GM12865 (cell line): ENCODE measurements at regions not wholly inside any gene's neighbourhood (a gene's known extent, or its start where the extent isn't known, plus 50 kb on each side); places are given as distances from the start of the nearest gene placed in this dataset.
"Not testable (repeated sequence)": the region's sequence is repeated elsewhere in the genome, so short reads cannot be mapped to it uniquely, and the experiment has no call there.

ENCODE experiments used
- DNase-seq: peaks from one replicate; pipeline ENCODE4 v3.0.0; 2010; ENCODE audit warnings: low read depth
- H3K4me3 ChIP-seq: 2 replicates; pipeline ENCODE4 v1.5.1; 2011; ENCODE audit warnings: mild to moderate bottlenecking, low read depth, low read length, control low read depth
- CTCF ChIP-seq: IDR thresholded peaks from 2 replicates; pipeline ENCODE4 v1.5.1; 2011; ENCODE audit warnings: low read length, control low read depth, low read depth, inconsistent platforms; ENCODE audit not compliant: insufficient read depth; ENCODE audit errors: missing control alignments

DNA sequence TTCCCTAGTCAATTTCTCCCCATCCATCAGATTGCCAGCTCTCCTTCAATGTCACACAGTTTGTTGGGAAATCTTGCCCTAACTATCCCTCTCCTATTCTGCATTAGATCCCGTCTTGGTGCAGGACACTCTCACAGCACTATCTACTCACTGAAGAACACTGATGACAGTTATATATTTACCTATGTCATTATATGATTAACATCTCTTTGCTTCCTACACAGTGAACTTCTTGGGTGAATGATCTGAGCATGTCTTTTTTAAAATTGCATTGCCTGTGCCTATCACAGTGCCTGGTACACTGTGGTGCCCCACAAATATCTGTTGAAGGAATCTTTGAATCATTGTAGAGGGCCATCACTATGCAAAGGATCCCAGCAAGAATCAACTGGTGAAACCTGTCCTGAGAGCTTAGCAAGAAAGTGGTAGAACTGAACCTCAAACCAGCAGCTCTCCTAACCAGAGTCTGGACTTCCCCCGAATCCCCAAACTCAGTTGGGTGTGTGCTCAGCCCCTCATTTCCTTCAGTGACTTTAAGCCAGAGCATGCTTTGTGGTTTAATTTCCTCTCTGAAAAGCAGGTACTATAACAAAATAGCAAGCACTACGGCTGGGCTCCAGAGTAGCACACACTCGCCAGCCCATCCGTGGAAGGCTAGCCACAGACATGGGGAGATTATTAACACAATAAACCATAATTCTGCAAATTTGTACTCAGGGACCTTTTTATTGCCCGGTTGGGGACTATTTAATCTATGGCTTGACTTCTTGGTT, 680.7 kb upstream of the SALL1 start:
- DNase-seq = no peak
- TF ChIP-seq CTCF = no peak
- H3K4me3 ChIP-seq = no peak overlapping the region

DNA sequence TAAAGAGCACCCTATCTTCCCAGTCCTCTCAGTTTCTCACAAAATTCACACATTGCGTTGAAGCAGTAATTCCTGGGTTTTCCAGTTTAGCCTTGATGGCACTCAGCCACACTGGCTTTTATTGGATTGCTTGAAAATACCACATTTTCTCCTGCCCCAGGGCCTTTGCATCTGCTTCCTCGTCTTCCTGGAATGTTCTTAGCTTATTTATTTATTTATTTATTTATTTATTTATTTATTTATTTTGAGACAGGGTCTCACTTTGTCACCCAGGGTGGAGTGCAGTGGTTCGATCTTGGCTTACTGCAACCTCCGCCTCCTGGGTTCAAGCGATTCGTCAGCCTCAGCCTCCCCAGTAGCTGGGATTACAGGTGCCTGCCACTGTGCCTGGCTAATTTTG, 680.0 kb upstream of the SALL1 start:
- DNase-seq, H3K4me3 ChIP-seq: not testable (repeated sequence)

GRCh38 chr16:51825779-51826178, 674.7 kb upstream of the SALL1 start:
- no peak for DNase-seq
- TF ChIP-seq CTCF = no peak
- H3K4me3 ChIP-seq = no peak overlapping the region

- H3K4me3 ChIP-seq = no peak overlapping the region
- DNase-seq = no peak
- no peak for TF ChIP-seq CTCF
Measured at GRCh38 chr16:51822471-51822870, 671.4 kb upstream of the SALL1 start.

DNA sequence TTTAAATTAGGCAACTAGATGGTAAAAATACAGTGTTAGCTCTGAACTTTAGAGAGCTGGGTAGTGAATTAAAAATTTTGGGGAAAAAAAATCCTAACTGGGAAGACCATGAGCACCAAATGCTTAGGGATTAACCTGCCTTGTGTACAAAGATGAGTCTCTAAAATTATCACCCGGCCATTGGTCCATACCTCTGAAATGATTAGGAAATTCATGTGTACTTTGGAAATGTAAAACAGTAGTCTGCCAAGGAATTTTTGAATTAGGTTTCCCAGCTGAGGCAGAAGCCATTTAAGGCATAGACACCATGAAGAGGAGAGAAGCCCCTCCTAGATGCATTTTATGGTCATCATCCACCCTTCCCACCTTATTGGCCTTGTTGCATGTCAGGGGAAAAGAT, 670.5 kb upstream of the SALL1 start:
- TF ChIP-seq CTCF = no peak
- H3K4me3 ChIP-seq = no peak overlapping the region
- DNase-seq = no peak

DNA sequence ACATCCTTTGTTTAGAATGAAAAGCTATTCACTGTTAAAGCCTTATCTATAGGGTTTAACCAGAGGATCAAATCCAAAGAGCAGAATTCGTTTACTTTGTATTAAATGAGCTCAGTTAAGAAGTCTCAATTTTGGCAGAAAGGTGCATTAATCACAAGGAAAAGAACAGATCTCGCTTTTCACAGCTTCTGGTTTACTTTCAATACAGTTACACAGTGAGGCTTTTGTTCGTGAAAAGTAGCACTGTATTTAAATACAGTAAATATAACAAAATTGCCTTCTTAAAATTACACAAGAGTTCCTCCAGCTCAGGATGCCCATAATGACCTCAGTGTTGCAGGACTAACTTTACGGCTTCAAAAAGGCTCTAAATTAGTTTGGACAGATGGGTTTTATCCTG, 669.1 kb upstream of the SALL1 start:
- no peak for TF ChIP-seq CTCF
- H3K4me3 ChIP-seq = no peak overlapping the region
- DNase-seq = no peak

- DNase-seq = peak; percentile 62
- H3K4me3 ChIP-seq = no peak overlapping the region
- TF ChIP-seq CTCF = peak; percentile 73
Measured at GRCh38 chr16:51818342-51818944, 667.4 kb upstream of the SALL1 start.
